Activated CD4-positive, alpha-beta T cell treated with anti-CD3 and anti-CD28 coated beads, Interleukin-2, amount 50 U/mL, for 24 hours (primary cell): ENCODE measurements at regions not wholly inside any gene's neighbourhood (a gene's known extent, or its start where the extent isn't known, plus 50 kb on each side); places are given as distances from the start of the nearest gene placed in this dataset.

Source experiments
- DNase-seq, 2 donors: peaks; one replicate each; pipeline ENCODE4 v3.0.0-alpha.2; 2020; ENCODE audit warnings: low read depth in 1 of 2, low spot score in 1 of 2

DNA sequence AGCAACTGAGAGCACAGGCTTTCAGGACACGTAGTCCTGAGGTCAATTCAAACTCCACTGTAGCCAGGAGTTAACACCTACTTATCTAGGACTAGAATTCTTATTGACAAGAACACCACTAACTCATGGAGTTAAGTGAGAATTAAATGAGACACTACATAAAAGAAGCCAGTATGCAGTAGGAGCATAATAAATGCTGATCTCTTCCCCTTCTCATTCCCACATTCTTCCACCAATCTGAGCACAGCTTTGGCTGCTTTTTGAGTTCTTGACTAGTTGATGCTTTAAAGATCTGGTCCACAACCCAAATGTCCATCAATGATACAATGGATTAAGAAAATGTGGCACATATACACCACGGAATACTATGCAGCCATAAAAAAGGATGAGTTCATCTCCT lies 55.2 kb downstream of the TTC32 start:
- DNase-seq = no peak

DNA sequence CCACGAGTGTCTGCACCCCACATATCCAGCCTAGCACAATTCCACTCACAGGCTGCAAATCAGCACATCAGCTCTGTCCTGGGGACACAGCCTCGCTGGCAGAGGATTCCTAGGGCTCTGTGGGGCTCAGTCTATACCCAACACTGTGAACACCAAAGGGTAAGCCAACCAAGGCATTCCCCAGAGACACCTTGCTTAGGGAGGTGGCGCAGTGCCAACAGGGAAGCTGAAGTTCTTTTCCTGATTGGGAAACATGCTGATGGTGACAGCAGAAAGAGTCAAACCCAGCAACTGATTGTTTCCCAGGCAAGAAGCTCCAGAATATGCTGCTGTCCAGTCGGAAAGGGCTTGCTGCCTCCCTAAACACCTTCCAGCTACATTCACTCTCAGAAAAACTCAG lies 55.8 kb downstream of the TTC32 start:
- no peak for DNase-seq

DNA sequence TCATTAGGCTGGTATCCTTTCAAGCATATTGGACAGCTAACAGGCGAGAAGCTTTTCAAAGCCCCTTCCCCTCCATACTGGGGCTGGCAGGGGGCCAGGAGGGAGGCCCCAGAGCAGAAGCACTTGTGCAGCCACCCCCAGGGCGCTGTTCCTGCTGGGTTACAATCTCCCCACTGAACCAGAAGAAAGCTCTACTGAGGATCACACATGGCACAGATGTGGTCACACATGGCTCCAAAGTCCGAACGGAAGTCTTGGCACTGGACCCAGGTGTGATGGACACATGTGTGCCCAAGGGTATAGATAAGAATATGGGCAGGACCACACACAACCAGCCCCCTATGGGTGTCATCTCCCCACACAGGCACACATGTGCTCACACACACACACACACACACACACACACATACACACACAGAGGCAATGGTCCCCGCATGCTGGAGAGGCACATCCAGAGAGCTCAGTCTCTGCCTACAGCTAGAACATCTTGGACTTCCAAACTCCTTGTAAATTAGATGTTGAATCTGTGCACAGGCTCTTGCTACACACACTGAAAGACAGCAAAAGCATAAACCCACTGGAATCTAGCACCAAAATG lies 56.4 kb downstream of the TTC32 start:
- no peak for DNase-seq

DNA sequence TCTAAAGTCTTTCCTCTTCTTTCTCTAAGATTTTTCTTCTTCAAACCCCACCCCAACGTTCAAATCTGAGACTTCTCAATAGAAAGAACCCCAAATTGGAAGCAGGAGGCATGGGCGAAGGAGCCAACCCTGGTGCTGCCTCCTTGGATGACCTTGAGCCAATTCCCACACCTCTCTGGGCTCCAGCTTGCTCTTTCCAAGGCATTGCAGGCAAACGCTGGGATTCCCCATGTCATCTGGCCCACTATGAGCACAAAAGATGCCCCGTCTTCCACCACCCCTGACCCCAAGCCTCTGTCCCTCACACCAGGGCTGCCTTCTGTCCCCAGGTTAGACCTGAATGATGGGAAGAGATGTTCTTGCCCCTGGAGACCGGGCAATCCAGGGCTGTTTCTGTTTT lies 57.0 kb downstream of the TTC32 start:
- DNase-seq = no peak

DNA sequence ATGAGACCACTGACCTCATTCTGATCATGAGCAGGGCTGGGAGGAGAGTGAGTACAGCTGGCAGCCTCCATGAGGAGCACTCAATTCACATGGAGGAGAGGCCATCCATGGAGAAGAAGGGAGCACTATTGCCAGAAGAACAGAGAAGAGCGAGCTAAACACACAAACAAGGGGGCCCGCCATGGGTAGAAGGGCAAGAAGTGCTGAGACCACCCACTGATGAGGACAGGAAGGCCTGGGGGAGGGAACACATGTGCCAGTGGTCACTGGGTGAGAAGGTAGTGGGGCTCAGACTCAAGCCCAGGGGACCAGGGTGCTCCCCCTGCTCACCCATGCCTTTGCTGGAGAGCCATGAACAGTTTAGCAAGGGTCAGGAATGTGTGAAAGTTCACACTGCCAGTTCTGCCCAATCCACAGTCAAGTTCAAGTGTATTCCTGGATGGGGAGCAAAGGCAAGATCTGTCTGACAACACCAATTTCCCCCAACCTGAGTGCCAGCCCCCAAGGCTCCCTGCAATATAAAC lies 57.7 kb downstream of the TTC32 start:
- no peak for DNase-seq

DNA sequence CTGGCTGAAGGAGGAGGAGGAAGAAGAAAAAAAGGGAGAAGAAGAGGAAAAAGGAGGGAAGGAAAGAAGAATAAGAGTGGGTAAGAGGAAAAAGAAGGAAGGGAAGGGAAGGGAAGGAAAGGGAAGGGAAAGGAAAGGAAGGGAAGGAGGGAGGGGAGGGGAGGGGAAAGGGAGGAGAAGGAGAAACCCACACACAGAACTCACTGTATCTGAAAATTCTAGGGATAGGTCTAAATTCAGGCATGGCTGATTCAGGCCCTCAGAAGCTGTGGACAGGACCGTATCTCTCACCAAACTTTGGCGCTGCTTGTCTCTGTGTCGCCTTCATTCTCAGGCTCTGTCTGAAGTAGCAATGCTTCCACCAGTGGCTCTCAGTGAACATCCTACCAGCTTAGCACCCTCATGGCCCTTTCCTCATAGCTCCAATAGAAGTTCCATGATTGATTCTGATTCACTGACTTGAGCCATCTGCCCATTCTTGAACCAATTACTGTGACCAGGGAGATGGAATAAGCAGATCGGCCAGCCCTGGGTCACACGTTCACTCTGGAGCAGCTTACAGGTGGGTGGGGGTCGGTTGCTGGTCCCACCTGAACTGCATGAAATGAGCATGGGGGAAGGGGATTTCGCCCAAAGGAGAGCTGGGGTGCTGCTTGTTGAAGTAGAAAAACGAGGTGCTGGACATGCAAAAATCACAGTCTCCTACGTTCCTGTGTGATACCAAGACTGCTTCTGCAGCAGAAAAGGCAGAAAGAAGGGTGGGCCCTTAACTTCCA lies 59.7 kb downstream of the TTC32 start:
- no peak for DNase-seq

DNA sequence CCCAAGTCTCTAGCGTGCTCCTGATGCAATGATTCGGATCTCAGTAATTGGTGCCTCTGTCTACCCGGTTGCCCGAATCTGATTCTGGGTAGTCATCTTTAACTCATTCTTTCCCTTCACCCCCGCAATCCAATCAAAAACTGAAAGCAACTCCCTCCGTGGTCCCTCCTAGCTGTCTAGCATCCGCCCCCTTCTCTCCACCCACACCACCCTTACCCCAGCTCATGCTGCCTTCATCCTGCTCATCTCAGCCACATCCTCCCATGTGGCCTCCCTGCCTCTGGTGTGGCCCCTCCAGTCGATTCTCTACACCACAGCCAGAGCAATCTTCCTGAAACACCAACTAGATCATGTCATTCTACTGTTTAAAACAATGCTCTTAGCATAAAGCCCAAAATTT lies 62.3 kb downstream of the TTC32 start:
- no peak for DNase-seq

DNA sequence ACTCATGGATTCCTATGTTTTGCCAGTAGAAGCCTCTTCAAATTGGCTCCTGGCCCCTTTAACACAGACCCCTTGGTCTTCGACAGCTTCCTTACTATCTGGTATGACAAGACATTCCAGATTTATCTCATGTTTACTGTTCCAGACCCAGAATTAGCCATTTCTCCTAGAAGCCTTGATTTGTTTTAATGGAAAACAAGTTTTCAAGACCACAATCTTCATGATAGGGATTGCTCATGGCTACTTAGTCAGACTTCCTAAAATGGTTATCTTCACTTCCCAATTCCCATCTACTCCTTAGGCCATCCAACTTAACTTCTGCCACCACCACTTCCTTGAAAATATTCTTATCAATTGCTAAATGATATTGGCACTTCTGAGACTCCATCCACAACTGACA lies 63.2 kb downstream of the TTC32 start:
- no peak for DNase-seq

DNA sequence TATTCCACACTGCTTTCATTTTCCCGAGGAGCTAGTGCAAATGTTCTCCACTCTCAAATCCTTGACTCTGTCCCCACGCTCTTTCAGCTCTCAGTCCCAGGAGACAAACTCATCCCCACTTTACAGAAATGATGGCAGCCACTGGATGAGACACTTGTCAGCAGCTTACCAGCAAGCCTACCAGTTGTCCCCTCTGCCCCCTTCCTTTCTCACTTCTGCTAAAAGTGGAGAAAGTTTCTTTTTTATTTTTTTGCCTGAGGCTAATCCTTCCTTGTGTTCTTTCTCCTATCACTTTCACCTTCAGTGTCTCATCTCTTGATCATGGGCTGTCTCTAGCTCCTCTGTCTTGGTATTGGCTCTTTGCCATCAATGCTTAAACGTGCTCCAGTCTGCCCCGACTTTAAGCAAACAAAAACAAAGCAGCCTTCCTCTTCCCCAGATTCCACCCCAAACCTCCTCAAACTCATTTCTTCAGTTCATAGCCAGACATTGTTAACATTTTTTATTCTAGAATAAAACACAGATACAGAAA lies 64.5 kb downstream of the TTC32 start:
- no peak for DNase-seq

DNA sequence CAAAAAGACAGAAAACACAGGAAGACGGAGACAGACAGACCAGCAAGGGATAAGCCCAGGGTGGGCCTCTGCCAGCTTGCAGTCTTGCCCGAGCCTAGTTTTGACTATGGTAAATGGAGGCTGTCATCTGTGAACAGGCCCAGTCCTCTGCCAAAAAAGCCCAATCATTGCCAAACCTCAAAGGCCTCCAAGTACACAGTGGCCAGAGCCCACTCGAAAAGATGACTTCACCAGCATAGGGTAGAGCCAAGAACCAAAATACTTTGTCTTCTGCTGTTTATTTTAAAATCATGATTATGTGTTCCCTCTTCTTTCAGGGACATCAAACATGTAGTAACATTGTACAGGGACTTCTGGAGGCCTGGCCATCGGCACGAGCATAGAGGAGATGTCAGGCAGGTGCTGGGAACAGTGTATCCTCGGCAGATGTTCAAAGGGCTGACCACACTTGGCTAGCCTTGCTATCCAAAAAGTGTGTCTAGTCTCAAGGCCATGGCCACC lies 66.0 kb downstream of the TTC32 start:
- no peak for DNase-seq

DNA sequence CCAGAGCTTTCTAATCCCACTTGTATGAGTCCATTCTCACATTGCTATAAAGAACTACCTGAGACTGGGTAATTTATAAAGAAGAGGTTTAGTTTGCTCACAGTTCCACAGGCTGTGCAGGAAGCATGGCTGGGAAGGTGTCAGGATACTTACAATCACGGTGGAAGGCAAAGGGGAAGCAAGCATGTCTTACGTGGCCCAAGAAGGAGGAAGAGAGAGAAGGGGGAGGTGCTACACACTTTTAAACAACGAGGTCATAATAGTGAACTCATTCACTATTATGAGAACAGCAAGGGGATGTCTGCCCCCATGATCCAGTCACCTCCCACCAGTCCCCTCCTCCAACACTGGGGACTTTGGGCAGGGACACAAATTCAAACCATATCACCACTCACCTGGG lies 67.8 kb downstream of the TTC32 start:
- no peak for DNase-seq

DNA sequence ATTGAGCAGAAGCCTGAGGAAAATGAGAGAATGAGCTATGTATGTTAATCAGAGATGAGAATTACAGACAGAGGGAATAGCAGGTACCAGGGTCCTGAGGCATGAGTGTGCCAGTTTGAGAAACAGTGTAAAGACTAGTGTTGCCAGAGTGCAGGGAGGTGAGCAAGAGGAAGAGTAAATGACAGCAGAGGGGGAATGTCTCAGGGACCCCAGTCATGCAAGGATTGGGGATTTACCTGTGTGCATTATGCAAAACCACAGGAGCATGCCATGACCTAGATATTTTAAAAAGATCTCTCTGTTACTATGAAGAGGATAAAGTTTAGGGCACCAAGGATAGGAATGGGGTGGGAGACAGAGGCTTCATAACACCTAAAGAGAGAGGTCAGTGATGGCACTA lies 72.1 kb downstream of the TTC32 start:
- no peak for DNase-seq

DNA sequence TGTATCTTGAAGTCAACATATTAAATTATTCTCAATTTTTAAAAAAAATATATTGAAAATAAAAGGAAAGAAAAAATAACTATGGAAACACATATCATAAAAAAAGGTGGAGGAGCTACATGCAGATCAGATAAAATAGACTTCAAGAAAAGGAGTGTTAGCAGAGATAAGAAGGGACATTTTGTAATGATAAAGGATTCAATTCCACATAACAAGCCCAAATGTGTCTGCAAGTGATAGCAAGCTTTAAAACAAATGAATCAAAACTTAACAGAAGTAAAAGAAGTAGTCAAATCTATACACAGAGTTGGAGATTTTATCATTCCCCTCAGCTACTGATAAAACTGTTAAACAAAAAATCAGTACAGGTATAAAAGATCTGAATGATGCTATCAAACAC lies 74.9 kb downstream of the TTC32 start:
- DNase-seq = no peak

DNA sequence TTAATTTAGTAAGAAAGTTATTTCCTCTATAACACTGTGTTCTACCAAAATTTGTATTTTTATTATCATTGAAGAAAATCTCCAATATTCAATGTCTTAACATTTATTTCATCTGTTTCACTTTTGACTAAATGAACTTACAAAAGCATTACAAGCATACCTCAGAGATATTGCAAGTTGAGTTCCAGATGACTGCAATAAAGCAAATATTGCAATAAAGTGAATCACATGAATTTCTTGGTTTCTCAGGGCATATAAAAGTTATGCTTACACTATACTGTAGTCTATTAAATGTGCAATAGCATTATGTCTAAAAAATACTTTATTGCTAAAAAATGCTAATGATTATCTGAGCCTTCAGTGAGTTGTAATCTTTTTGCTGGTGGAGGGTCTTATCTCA lies 78.3 kb downstream of the TTC32 start:
- no peak for DNase-seq

DNA sequence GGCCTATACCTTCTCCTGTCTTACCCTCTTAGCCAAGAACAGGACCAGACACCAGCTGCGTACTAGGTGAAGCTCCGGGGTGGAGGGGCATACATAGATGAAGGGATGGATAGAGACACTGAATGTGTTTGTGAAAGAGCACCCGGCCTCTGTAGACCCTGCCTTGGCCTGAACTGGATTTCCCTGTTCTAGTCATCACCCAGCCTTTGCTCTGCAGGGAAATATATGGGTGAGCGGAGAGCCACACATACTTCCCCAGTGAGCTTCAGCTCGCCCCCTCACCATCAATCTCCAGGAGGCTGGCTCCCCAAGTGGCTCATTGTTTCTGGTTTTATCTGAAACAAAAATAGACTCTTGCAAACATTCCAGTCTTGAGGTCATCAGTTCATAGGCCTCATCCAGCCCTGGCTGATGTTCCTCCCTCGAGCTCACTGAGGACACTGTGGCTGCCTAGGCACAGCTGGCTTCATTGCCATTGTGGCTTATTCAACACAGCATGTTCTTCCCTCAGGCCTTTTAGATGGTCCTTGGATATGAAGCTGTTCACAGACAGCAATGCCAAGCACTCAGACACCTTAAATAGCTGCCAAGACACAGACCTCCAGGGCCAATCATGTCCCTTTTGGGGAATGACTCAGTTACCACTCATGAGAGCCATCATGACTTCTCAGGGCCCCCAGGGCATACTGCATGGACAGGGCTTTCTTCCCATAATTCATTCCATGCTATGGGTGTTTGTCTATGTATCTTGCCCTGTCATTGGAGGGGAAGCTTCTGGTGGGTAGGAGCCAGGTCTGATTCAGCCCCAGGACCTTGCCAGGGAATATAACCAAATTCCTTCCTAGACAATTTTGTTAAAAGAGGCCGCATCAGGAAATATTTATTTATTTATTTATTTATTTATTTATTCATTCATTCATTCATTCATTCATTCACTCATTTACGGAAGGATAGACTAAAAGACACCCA lies 82.4 kb downstream of the TTC32 start:
- DNase-seq = no peak

DNA sequence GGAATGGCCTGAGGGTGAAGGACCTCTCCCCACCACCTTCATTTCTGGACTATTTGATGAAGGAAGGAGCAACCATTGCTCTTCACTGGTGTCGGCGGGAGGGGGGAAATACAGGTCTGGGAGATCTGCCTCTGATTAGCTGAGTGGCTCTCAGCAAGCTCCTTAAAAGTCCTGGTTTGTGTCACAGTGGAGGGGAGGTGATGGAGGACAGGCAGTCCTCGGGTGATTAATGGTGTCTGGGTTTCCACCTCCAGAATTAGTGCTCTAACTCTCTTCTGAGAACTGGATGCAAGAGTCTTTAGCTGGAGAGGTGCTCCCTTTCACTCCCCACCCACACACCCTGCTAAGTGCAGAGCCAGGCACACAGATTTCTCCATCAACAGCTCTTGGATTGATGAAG lies 83.2 kb downstream of the TTC32 start:
- no peak for DNase-seq

DNA sequence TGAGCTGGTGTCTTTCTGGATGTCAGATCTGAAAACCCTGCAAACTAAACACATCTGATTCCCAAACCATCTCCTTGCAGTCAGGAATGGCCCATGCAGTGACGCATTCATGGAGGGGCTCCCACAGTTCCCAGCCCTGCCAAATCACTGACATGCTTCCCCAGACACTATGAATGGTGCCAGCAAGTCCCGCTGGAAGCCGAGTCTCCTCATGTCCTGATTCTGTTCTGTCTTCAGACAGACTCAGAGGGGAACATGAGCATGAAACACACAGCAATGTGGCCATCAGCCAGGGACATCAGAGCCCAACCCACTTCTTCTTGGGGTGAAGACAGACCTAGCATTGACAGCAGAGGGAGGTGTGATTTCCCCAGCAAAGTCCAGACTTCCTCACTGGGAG lies 83.7 kb downstream of the TTC32 start:
- DNase-seq = no peak

DNA sequence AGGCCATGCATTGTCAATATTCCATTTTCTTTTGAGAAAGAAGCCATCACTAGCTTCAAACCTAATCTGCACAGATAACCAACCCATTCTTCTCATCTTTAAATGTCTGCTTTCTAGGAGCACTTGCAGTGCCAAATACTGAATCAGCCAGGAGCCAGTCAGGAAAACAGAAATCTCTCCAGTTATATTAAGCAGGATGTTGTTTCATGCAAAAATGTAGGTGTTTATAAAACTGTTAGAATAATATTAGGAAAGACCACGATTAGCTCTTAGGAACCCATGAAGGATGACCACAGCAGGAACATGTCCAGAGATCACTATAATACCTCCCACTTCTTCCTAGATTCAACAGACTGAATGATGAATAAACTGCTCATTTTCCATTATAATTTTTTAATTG lies 86.0 kb downstream of the TTC32 start:
- DNase-seq = no peak

DNA sequence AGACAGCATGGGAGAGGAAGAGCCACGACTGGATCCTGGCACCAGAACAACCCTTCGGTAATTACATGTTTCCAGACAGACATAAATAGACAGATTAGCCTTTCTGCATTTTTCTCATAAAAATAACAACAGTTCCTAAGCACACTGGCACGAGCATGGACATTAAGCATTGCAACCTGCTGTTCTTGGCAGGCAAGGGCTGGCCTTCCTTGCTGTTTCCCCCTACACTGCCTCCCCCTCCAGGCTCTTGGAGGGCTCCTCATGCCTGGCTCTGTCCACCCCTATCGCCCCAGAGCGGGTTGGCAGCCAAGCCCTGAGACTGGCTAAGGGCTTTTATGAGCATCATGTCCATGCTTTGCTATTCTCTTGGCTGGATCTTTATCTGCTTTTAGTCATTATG lies 89.6 kb downstream of the TTC32 start:
- no peak for DNase-seq

DNA sequence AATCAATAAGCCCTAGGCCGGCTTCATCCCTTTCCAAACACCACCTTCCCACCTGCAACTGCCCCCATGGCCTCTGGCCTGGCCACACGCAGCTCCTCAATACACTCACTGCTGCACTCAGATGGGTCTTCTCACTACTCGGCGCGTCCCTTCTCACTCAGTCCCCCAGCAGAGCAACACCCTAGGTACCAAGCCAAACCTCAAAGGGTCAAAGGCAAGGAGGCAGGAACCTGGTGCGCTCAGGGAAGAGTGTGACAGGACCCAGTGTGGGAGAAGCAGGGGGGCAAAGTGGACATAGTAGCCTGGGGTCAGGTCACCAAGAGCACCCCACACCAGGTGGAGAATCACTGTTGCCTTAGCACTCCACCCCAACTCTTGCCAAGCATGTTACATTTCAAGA lies 90.6 kb downstream of the TTC32 start:
- no peak for DNase-seq

DNA sequence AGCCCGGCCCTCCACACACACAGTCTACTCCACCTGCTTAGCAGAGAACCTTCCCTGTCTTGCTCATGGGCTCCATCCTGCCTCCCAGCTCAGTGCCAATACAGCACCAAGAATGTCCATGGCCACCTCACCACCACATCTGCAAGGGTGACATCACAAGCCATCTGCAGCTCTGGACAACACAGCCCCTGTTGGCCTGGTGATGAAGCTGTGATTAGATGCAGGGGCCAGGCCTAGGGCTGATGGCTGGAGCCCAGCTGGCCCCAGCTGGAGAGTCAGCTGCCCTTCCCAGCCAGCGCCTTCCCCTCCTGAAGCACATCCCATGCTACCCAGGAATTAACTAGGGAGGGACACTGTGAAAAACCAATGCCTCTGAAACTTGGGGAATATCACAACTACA lies 91.1 kb downstream of the TTC32 start:
- no peak for DNase-seq
